ENCODE measurements at regions not wholly inside any gene's neighbourhood (a gene's known extent, or its start where the extent isn't known, plus 50 kb on each side); places are given as distances from the start of the nearest gene placed in this dataset.

GRCh38 chr14:42428996-42429395, 822.3 kb downstream of the LRFN5 start:
- TF ChIP-seq CTCF (conservative IDR thresholded peaks at IDR 0.05 in 1 of 2, IDR thresholded peaks at IDR 0.05 in 1 of 2; ENCODE audit: low read depth in 1 of 2, low read length in 2 of 2) = no peak
- TF ChIP-seq EZH2 (IDR thresholded peaks at IDR 0.05; ENCODE audit: low read length, missing control alignments) = no peak
